Gastrocnemius medialis (tissue), 4 donors: ENCODE measurements at regions not wholly inside any gene's neighbourhood (a gene's known extent, or its start where the extent isn't known, plus 50 kb on each side); places are given as distances from the start of the nearest gene placed in this dataset.

ENCODE experiments used
- ATAC-seq, 2 donors: fragments of 150-250 bp; one replicate each; pipeline ENCODE4 v1.9.1; 2016
- DNase-seq, 2 donors: peaks; one replicate each; pipeline ENCODE4 v3.0.0-alpha.2; 2019
- H3K27ac ChIP-seq, 4 donors: fragments of 200-600 bp; sonication (generic); 1 replicate in 1 of 4; 2 replicates in 3 of 4; pipeline ENCODE4 v1.5.1; 2016 to 2018; ENCODE audit warnings: mild to moderate bottlenecking in 2 of 4, moderate library complexity in 1 of 4
- H3K27me3 ChIP-seq, 3 donors: fragments of 200-600 bp; sonication (generic) in 2 of 3; 1 replicate in 1 of 3; 2 replicates in 2 of 3; pipeline versions ENCODE4 v1.5.1 to v1.6.0; 2016 to 2019; ENCODE audit warnings: mild to moderate bottlenecking in 1 of 3, moderate library complexity in 1 of 3
- H3K36me3 ChIP-seq, 2 donors: fragments of 200-600 bp; sonication (generic) in 1 of 2; one replicate each; pipeline ENCODE4 v1.5.1; 2017 to 2018
- H3K4me1 ChIP-seq, 2 donors: fragments of 200-600 bp; sonication (generic) in 1 of 2; one replicate each; pipeline ENCODE4 v1.5.1; 2016 to 2017; ENCODE audit warnings: mild to moderate bottlenecking in 2 of 2
- H3K4me3 ChIP-seq, 4 donors: fragments of 200-600 bp; sonication (generic) in 3 of 4; 1 replicate in 1 of 4; 2 replicates in 3 of 4; pipeline ENCODE4 v1.5.1; 2016 to 2019; ENCODE audit warnings: mild to moderate bottlenecking in 2 of 4
- H3K9me3 ChIP-seq, 3 donors: fragments of 200-600 bp; sonication (generic) in 2 of 3; 1 replicate in 1 of 3; 2 replicates in 2 of 3; pipeline ENCODE4 v1.5.1; 2016 to 2019
- POLR2A ChIP-seq, 2 donors: fragments of 450-650 bp; IDR thresholded peaks; one replicate each; pipeline ENCODE4 v1.6.1; 2017; ENCODE audit warnings: antibody characterized with exemption in 2 of 2, mild to moderate bottlenecking in 2 of 2, moderate library complexity in 2 of 2
- in situ Hi-C, 4 donors: fragments of 200-750 bp; cut with MboI; loops; one replicate each; pipeline versions ENCODE4 v1.15.0 to v1.8.0; 2017; ENCODE audit warnings: low sequenced_read_pairs in 4 of 4
- intact Hi-C: fragments of 100-400 bp; cut with DNase I; formaldehyde crosslinking; loops from one replicate; pipeline ENCODE4 v1.15.1; 2023; ENCODE audit warnings: low total_unique reads
- TF ChIP-seq, protein P1 (sequence below), 5 experiments: fragments of 450-650 bp in 3 of 5; fragments of 200-600 bp in 2 of 5; sonication (generic) in 2 of 5; IDR thresholded peaks in 4 of 5; conservative IDR thresholded peaks in 1 of 5; 1 replicate in 4 of 5; 2 replicates in 1 of 5; pipeline ENCODE4 v1.5.1; 2016 to 2019; ENCODE audit warnings: antibody characterized with exemption in 5 of 5, mild to moderate bottlenecking in 3 of 5, moderate library complexity in 3 of 5

DNA sequence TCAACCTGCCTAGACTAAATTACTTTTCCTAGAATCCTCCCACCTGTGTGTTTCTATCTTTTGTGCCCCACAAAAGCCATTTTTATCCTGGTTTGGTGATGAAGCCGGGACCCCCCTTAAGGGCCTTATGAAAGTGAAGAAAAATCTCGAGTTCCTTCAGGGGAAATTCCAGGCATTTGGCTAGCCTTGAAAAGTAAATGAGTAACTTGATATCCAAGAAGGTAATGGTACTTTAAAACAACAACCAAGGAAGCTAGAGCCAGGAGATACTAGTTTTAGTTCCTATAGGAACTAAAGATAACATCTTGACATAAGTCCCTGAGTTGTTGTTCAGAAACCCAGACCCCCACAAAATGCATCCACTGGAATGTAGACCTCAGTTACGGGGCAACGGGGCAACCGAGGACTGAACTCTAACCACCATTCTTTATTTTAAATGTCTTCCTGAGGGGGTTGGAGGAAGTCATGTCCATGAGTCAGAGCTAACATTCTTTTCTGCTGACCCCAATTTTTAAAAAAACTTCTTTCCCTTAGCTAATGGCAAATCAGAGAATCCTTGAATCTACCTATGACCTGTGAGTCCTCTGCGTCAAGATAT is 73.9 kb downstream of the VCX3A start:
- no peak for DNase-seq
- in situ Hi-C loops (loop anchor here in 1 of 4 donors (25.0 kb wide), 1 partner anchor 101 kb away; no protein-coding TSS in a partner anchor), intact Hi-C loops (no loop called here)
- no peaks in the 10 kb centered on the region for H3K36me3 ChIP-seq
- H3K4me1 ChIP-seq: no peaks in the 10 kb centered on the region
- no peaks in the 10 kb centered on the region for H3K9me3 ChIP-seq
- no peak overlapping the region for H3K27ac ChIP-seq
- H3K4me3 ChIP-seq: no peak overlapping the region
- ATAC-seq: no peak
- TF ChIP-seq POLR2A (IDR thresholded peaks at IDR 0.05): no peak
- TF ChIP-seq, protein P1, sequence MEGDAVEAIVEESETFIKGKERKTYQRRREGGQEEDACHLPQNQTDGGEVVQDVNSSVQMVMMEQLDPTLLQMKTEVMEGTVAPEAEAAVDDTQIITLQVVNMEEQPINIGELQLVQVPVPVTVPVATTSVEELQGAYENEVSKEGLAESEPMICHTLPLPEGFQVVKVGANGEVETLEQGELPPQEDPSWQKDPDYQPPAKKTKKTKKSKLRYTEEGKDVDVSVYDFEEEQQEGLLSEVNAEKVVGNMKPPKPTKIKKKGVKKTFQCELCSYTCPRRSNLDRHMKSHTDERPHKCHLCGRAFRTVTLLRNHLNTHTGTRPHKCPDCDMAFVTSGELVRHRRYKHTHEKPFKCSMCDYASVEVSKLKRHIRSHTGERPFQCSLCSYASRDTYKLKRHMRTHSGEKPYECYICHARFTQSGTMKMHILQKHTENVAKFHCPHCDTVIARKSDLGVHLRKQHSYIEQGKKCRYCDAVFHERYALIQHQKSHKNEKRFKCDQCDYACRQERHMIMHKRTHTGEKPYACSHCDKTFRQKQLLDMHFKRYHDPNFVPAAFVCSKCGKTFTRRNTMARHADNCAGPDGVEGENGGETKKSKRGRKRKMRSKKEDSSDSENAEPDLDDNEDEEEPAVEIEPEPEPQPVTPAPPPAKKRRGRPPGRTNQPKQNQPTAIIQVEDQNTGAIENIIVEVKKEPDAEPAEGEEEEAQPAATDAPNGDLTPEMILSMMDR (IDR thresholded peaks at IDR 0.05 in 4 of 5, conservative IDR thresholded peaks at IDR 0.05 in 1 of 5): no peak
- no peaks in the 10 kb centered on the region for H3K27me3 ChIP-seq

DNA sequence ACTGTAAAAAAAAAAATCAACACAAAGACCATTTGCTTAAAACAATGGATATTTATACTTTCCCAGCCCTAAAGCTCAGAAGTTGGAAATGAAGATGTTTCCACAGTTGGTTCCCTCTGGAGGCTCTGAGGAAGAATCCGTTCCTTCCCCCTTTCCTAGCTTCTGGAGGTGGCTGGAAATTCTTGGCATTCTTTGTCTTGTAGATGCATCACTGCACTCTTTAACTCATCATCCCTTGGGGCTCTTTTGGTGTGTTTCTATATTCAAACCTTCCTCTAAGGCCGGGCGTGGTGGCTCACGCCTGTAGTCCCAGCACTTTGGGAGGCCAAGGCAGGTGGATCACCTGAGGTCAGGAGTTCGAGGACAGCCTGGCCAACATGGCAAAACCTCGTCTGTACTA is 78.7 kb downstream of the VCX3A start:
- Histone ChIP-seq H3K27me3 (no peaks in the 10 kb centered on the region), H3K4me3 (no peak overlapping the region), H3K27ac (no peak overlapping the region), H3K4me1 (no peaks in the 10 kb centered on the region), H3K36me3 (no peaks in the 10 kb centered on the region), H3K9me3 (no peaks in the 10 kb centered on the region)
- ATAC-seq: no peak
- in situ Hi-C loops: loop anchor here in 1 of 4 donors (25.0 kb wide), 1 partner anchor 106 kb away; no protein-coding TSS in a partner anchor
- TF ChIP-seq, protein P1 (IDR thresholded peaks at IDR 0.05 in 4 of 5, conservative IDR thresholded peaks at IDR 0.05 in 1 of 5): no peak
- TF ChIP-seq POLR2A (IDR thresholded peaks at IDR 0.05): no peak
- DNase-seq: no peak
- intact Hi-C loops: no loop called here

- intact Hi-C loops: no loop called here
- DNase-seq: no peak
Observed at GRCh38 chrX:6449946-6450345, 85.0 kb downstream of the VCX3A start.

DNA sequence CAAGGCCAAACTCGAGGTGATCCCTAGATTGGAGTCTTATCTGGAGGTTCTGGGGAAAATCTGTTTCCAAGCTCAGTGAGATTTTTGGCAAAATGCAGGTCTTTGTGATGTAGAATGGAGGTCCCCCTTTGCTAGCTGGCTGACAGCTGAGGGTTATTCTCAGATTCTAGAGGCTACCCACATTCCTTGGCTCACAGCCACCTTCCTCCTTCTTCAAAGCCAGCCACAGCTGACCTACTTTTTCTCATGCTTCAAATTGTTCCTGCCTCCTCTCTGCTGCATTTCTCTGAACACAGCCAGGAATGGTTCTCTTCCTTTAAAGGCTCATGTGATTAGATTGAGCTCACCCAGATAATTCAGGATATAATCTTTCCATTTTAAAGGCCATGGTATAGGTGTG is 86.9 kb downstream of the VCX3A start:
- Histone ChIP-seq H3K4me1 (no peaks in the 10 kb centered on the region), H3K9me3 (no peaks in the 10 kb centered on the region), H3K27me3 (no peaks in the 10 kb centered on the region), H3K27ac (no peak overlapping the region), H3K36me3 (no peaks in the 10 kb centered on the region), H3K4me3 (no peak overlapping the region)
- ATAC-seq (no peak), DNase-seq (no peak)
- intact Hi-C loops (no loop called here), in situ Hi-C loops (no loop called here)
- TF ChIP-seq, protein P1 (IDR thresholded peaks at IDR 0.05 in 4 of 5, conservative IDR thresholded peaks at IDR 0.05 in 1 of 5): no peak
- TF ChIP-seq POLR2A (IDR thresholded peaks at IDR 0.05): no peak

More at GRCh38 chrX:6449946-6450345, 85.0 kb downstream of the VCX3A start:
- Histone ChIP-seq H3K27me3 (no peaks in the 10 kb centered on the region), H3K27ac (no peak overlapping the region), H3K4me3 (no peak overlapping the region), H3K9me3 (no peaks in the 10 kb centered on the region), H3K36me3 (no peaks in the 10 kb centered on the region), H3K4me1 (no peaks in the 10 kb centered on the region)
- in situ Hi-C loops: loop anchor here in 1 of 4 donors (25.0 kb wide), 1 partner anchor 112 kb away; no protein-coding TSS in a partner anchor
- TF ChIP-seq POLR2A (IDR thresholded peaks at IDR 0.05): no peak
- TF ChIP-seq, protein P1 (IDR thresholded peaks at IDR 0.05 in 4 of 5, conservative IDR thresholded peaks at IDR 0.05 in 1 of 5): no peak
- ATAC-seq: no peak

- no peak overlapping the region for H3K4me3 ChIP-seq
- H3K36me3 ChIP-seq: no peaks in the 10 kb centered on the region
- DNase-seq: no peak
- H3K27ac ChIP-seq: no peak overlapping the region
- ATAC-seq: no peak
- intact Hi-C loops (no loop called here), in situ Hi-C loops (no loop called here)
- TF ChIP-seq, protein P1 (IDR thresholded peaks at IDR 0.05 in 4 of 5, conservative IDR thresholded peaks at IDR 0.05 in 1 of 5): no peak
- no peak for TF ChIP-seq POLR2A (IDR thresholded peaks at IDR 0.05)
- H3K9me3 ChIP-seq: no peaks in the 10 kb centered on the region
- H3K27me3 ChIP-seq: no peaks in the 10 kb centered on the region
- no peaks in the 10 kb centered on the region for H3K4me1 ChIP-seq
Observed at GRCh38 chrX:6446582-6446981, 88.3 kb downstream of the VCX3A start.
